ENCODE measurements at regions not wholly inside any gene's neighbourhood (a gene's known extent, or its start where the extent isn't known, plus 50 kb on each side); places are given as distances from the start of the nearest gene placed in this dataset.

DNA sequence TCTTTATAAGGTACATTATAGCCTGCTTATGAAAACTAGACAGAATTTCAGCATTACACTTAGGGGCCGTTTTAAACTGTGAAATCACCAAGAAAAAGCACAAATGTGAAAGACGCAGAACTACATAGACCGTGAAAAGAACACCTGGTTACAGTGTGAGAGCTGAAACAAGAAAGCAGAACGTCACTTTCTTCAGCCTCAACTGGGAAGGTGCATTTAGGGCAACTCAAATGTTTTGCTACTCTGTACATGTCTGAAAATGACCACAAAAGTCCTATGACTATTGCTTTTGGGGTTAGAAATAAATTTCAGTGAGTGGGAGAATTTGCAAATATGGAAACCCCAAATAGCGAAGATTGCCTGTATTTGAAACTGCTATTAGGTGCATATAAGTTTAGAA is 268.7 kb downstream of the OLFM3 start:
- TF ChIP-seq, protein P1, sequence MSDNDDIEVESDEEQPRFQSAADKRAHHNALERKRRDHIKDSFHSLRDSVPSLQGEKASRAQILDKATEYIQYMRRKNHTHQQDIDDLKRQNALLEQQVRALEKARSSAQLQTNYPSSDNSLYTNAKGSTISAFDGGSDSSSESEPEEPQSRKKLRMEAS (IDR thresholded peaks at IDR 0.05) = no peak
- TF ChIP-seq EGR1 (IDR thresholded peaks at IDR 0.05) = no peak
- TF ChIP-seq TEAD4 (IDR thresholded peaks at IDR 0.05) = no peak
- no peak for TF ChIP-seq CREB1 (IDR thresholded peaks at IDR 0.05; ENCODE audit: low read depth)
- no peak for TF ChIP-seq TCF12 (IDR thresholded peaks at IDR 0.05; ENCODE audit: low read depth)
- no peak for TF ChIP-seq NFIC (IDR thresholded peaks at IDR 0.05)
- TF ChIP-seq YY1 (IDR thresholded peaks at IDR 0.05; ENCODE audit: low read depth) = no peak
- no peak for TF ChIP-seq USF1 (IDR thresholded peaks at IDR 0.05)
- no peak for TF ChIP-seq RAD21 (IDR thresholded peaks at IDR 0.05; ENCODE audit: low read depth)
- TF ChIP-seq CEBPB (IDR thresholded peaks at IDR 0.05) = no peak
- no peak for TF ChIP-seq EP300 (IDR thresholded peaks at IDR 0.05; ENCODE audit: borderline replicate concordance)
- no peak for TF ChIP-seq REST (IDR thresholded peaks at IDR 0.05; ENCODE audit: low read depth)
- no peak for TF ChIP-seq FOXM1 (IDR thresholded peaks at IDR 0.05; ENCODE audit: borderline replicate concordance, low read depth)
- TF ChIP-seq ZBTB7A (IDR thresholded peaks at IDR 0.05; ENCODE audit: low read depth) = no peak
- TF ChIP-seq TAF1 (IDR thresholded peaks at IDR 0.05; ENCODE audit: low read depth) = no peak

GRCh38 chr1:101730559-101730958 is 266.2 kb downstream of the OLFM3 start:
- no peak for TF ChIP-seq YY1 (IDR thresholded peaks at IDR 0.05; ENCODE audit: low read depth)
- TF ChIP-seq USF1 (IDR thresholded peaks at IDR 0.05) = no peak
- TF ChIP-seq, protein P1 (IDR thresholded peaks at IDR 0.05) = no peak
- no peak for TF ChIP-seq FOXM1 (IDR thresholded peaks at IDR 0.05; ENCODE audit: borderline replicate concordance, low read depth)
- no peak for TF ChIP-seq TEAD4 (IDR thresholded peaks at IDR 0.05)
- no peak for TF ChIP-seq RAD21 (IDR thresholded peaks at IDR 0.05; ENCODE audit: low read depth)
- TF ChIP-seq ZBTB7A (IDR thresholded peaks at IDR 0.05; ENCODE audit: low read depth) = no peak
- TF ChIP-seq TAF1 (IDR thresholded peaks at IDR 0.05; ENCODE audit: low read depth) = no peak
- no peak for TF ChIP-seq REST (IDR thresholded peaks at IDR 0.05; ENCODE audit: low read depth)
- no peak for TF ChIP-seq EGR1 (IDR thresholded peaks at IDR 0.05)
- no peak for TF ChIP-seq CREB1 (IDR thresholded peaks at IDR 0.05; ENCODE audit: low read depth)
- no peak for TF ChIP-seq EP300 (IDR thresholded peaks at IDR 0.05; ENCODE audit: borderline replicate concordance)
- TF ChIP-seq CEBPB (IDR thresholded peaks at IDR 0.05) = no peak
- TF ChIP-seq TCF12 (IDR thresholded peaks at IDR 0.05; ENCODE audit: low read depth) = no peak
- no peak for TF ChIP-seq NFIC (IDR thresholded peaks at IDR 0.05)

DNA sequence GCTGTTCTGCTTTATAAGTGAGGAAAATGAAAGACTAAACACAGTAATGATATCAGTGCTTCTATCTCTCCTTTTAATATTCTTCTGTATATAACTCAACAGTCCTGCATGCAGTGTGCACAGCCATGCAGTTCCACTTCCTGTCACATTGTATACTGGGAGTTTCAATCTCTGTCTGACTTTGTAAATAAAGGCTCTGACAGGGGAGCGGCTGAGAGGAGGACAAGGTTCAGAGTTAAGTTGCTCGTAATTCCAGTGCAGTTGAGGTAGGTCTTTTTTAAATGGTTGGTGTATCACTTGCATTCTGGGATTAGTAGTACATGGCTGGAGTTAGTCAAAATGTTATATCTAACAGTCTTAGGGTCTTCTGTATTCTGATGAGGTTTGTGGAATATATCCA is 264.5 kb downstream of the OLFM3 start:
- TF ChIP-seq TEAD4 (IDR thresholded peaks at IDR 0.05) (no peak), EP300 (IDR thresholded peaks at IDR 0.05; ENCODE audit: borderline replicate concordance) (no peak), CEBPB (IDR thresholded peaks at IDR 0.05) (no peak), YY1 (IDR thresholded peaks at IDR 0.05; ENCODE audit: low read depth) (no peak), TAF1 (IDR thresholded peaks at IDR 0.05; ENCODE audit: low read depth) (no peak), ZBTB7A (IDR thresholded peaks at IDR 0.05; ENCODE audit: low read depth) (no peak), REST (IDR thresholded peaks at IDR 0.05; ENCODE audit: low read depth) (no peak), TCF12 (IDR thresholded peaks at IDR 0.05; ENCODE audit: low read depth) (no peak), EGR1 (IDR thresholded peaks at IDR 0.05) (no peak), NFIC (IDR thresholded peaks at IDR 0.05) (no peak), USF1 (IDR thresholded peaks at IDR 0.05) (no peak), CREB1 (IDR thresholded peaks at IDR 0.05; ENCODE audit: low read depth) (no peak), FOXM1 (IDR thresholded peaks at IDR 0.05; ENCODE audit: borderline replicate concordance, low read depth) (no peak), RAD21 (IDR thresholded peaks at IDR 0.05; ENCODE audit: low read depth) (no peak)
- TF ChIP-seq, protein P1 (IDR thresholded peaks at IDR 0.05) = no peak

Measured in Ishikawa (cell line).